ENCODE measurements at regions not wholly inside any gene's neighbourhood (a gene's known extent, or its start where the extent isn't known, plus 50 kb on each side); places are given as distances from the start of the nearest gene placed in this dataset.

GRCh38 chr10:22803261-22803885 is 89.0 kb upstream of the PIP4K2A start:
- TF ChIP-seq EZH2 (IDR thresholded peaks at IDR 0.05; ENCODE audit: borderline replicate concordance), result no peak
- TF ChIP-seq CTCF (IDR thresholded peaks at IDR 0.05; ENCODE audit: poor library complexity), result no peak
